HCT116 (cell line): ENCODE measurements at regions not wholly inside any gene's neighbourhood (a gene's known extent, or its start where the extent isn't known, plus 50 kb on each side); places are given as distances from the start of the nearest gene placed in this dataset.

Experiments
- ATAC-seq: fragments of 200-7000 bp; cut with Tn5 transposase; 2 replicates; pipeline ENCODE4 v1.9.1; 2020; ENCODE audit warnings: mild to moderate bottlenecking, moderate library complexity
- BruUV-seq: library from RNA; stranded (reverse); fragments of 400-500 nt; replicated peaks from 2 replicates; lab custom pipeline; 2021; lab: Mats Ljungman, UMichigan
- CTCF ChIA-PET: fragments of 300-600 bp; sonication (Branson Sonifier 250); formaldehyde crosslinking; loops from one replicate; lab custom pipeline; 2021; ENCODE audit warnings: antibody characterized with exemption; lab: Charles Lee
- POLR2A ChIA-PET: fragments of 300-600, 350-600 bp; sonication (Branson Sonifier 250); formaldehyde crosslinking; loops from one replicate; lab custom pipeline; 2021; ENCODE audit warnings: antibody characterized with exemption; lab: Charles Lee
- RAD21 ChIA-PET, 2 experiments: fragments of 300-600 bp; sonication (Branson Sonifier 250); formaldehyde crosslinking; loops; one replicate each; lab custom pipeline; 2023; ENCODE audit warnings: low total read pairs in 2 of 2; ENCODE audit not compliant: uncharacterized antibody in 2 of 2, unreplicated experiment in 2 of 2, low non-redundant PET in 1 of 2; lab: Charles Lee
- DNase-seq: peaks from one replicate; pipeline ENCODE4 v3.0.0-alpha.2; 2010; ENCODE audit warnings: low read depth, low spot score
- H2AFZ ChIP-seq: fragments of 200-600 bp; shearing (Covaris generic), sonication (generic); 2 replicates; pipeline ENCODE4 v1.6.1; 2017; ENCODE audit warnings: low read depth, mixed run types, mixed read lengths, antibody characterized with exemption, low read length; ENCODE audit not compliant: poor library complexity, severe bottlenecking
- H3K27ac ChIP-seq: 2 replicates; pipeline ENCODE4 v1.5.1; 2012; ENCODE audit warnings: low read depth, low read length
- H3K27me3 ChIP-seq: fragments of 200-600 bp; sonication (generic); 2 replicates; pipeline ENCODE4 v1.6.1; 2016; ENCODE audit warnings: mixed run types, low read length, mixed read lengths; ENCODE audit not compliant: insufficient read depth
- H3K36me3 ChIP-seq, 2 experiments: fragments of 200-500 bp in 1 of 2; fragments of 200-600 bp in 1 of 2; sonication (Bioruptor generic) in 1 of 2; sonication (generic) in 1 of 2; 2 replicates each; pipeline versions ENCODE4 v1.5.1 to v1.6.1; 2014 to 2016; ENCODE audit warnings: low read length in 2 of 2, inconsistent platforms in 1 of 2, mixed read lengths in 1 of 2, mixed run types in 1 of 2; ENCODE audit not compliant: insufficient read depth in 2 of 2, control insufficient read depth in 1 of 2
- H3K4me1 ChIP-seq, 2 experiments: fragments of 200-600 bp in 1 of 2; sonication (generic) in 1 of 2; 2 replicates each; pipeline versions ENCODE4 v1.5.1 to v1.6.1; 2012 to 2017; ENCODE audit warnings: low read length in 2 of 2, inconsistent platforms in 1 of 2, mild to moderate bottlenecking in 1 of 2, mixed read lengths in 1 of 2, mixed run types in 1 of 2, moderate library complexity in 1 of 2; ENCODE audit not compliant: insufficient read depth in 2 of 2, control insufficient read depth in 1 of 2
- H3K4me2 ChIP-seq: fragments of 200-600 bp; sonication (generic); 2 replicates; pipeline ENCODE4 v1.6.1; 2017; ENCODE audit warnings: mixed run types, low read length, mixed read lengths
- H3K4me3 ChIP-seq, 2 experiments: fragments of 200-600 bp in 1 of 2; sonication (generic) in 1 of 2; replicated peaks in 1 of 2; 2 replicates each; pipeline ENCODE4 v1.5.1; 2011 to 2016; ENCODE audit warnings: low read length in 2 of 2, control low read depth in 1 of 2, low read depth in 1 of 2, mild to moderate bottlenecking in 1 of 2, mixed read lengths in 1 of 2, mixed run types in 1 of 2
- H3K79me2 ChIP-seq: fragments of 200-600 bp; sonication (generic); 2 replicates; pipeline ENCODE4 v1.6.1; 2017; ENCODE audit warnings: mild to moderate bottlenecking, mixed run types, low read length, moderate library complexity, mixed read lengths; ENCODE audit not compliant: insufficient read depth
- H3K9ac ChIP-seq: fragments of 200-600 bp; sonication (generic); 2 replicates; pipeline ENCODE4 v1.6.1; 2016; ENCODE audit warnings: low read length, mixed read lengths
- H3K9me2 ChIP-seq: fragments of 200-600 bp; sonication (generic), shearing (Covaris generic); 2 replicates; pipeline ENCODE4 v1.6.1; 2017; ENCODE audit warnings: mixed run types, mild to moderate bottlenecking, moderate library complexity; ENCODE audit not compliant: insufficient read depth
- H3K9me3 ChIP-seq, 2 experiments: fragments of 200-500 bp in 1 of 2; fragments of 200-600 bp in 1 of 2; sonication (Bioruptor generic) in 1 of 2; sonication (generic) in 1 of 2; 2 replicates each; pipeline ENCODE4 v1.6.1; 2014 to 2017; ENCODE audit warnings: low read length in 2 of 2, mixed read lengths in 2 of 2, inconsistent platforms in 1 of 2, low read depth in 1 of 2, mild to moderate bottlenecking in 1 of 2, mixed run types in 1 of 2, moderate library complexity in 1 of 2; ENCODE audit not compliant: control insufficient read depth in 1 of 2, insufficient read depth in 1 of 2
- H4K20me1 ChIP-seq: fragments of 200-600 bp; sonication (generic), shearing (Covaris generic); 2 replicates; pipeline ENCODE4 v1.6.1; 2017; ENCODE audit warnings: mixed run types, mild to moderate bottlenecking, moderate library complexity; ENCODE audit not compliant: insufficient read depth
- ELF1 ChIP-seq: IDR thresholded peaks from 2 replicates; pipeline ENCODE4 v1.6.1; 2012; ENCODE audit warnings: low read depth, borderline replicate concordance
- SIN3A ChIP-seq: IDR thresholded peaks from 2 replicates; pipeline ENCODE4 v1.6.1; 2012; ENCODE audit warnings: low read depth
- ZNF274 ChIP-seq: fragments of 200-500 bp; sonication (Bioruptor generic); IDR thresholded peaks from 2 replicates; pipeline ENCODE4 v1.6.1; 2014; ENCODE audit warnings: mild to moderate bottlenecking, low read depth, low read length, inconsistent platforms
- intact Hi-C: fragments of 100-400 bp; cut with micrococcal nuclease; formaldehyde crosslinking; loops from 2 replicates; pipeline ENCODE4 v1.10.0; 2022
- TF ChIP-seq, protein P1 (sequence below), 3 experiments: fragments of 200-600 bp in 1 of 3; sonication (generic) in 1 of 3; IDR thresholded peaks in 2 of 3; conservative IDR thresholded peaks in 1 of 3; 2 replicates each; pipeline ENCODE4 v1.5.1; 2012 to 2017; ENCODE audit warnings: low read depth in 2 of 3, low read length in 2 of 3, antibody characterized with exemption in 1 of 3, borderline replicate concordance in 1 of 3, control low read depth in 1 of 3, mild to moderate bottlenecking in 1 of 3, mixed read lengths in 1 of 3, mixed run types in 1 of 3, moderate library complexity in 1 of 3; ENCODE audit not compliant: insufficient read depth in 1 of 3
- TF ChIP-seq, protein P2 (sequence below): IDR thresholded peaks from 2 replicates; pipeline ENCODE4 v1.6.1; 2011; ENCODE audit warnings: mild to moderate bottlenecking, low read length, moderate library complexity; ENCODE audit not compliant: insufficient replicate concordance; ENCODE audit errors: extremely low read depth

- TF ChIP-seq, protein P1, sequence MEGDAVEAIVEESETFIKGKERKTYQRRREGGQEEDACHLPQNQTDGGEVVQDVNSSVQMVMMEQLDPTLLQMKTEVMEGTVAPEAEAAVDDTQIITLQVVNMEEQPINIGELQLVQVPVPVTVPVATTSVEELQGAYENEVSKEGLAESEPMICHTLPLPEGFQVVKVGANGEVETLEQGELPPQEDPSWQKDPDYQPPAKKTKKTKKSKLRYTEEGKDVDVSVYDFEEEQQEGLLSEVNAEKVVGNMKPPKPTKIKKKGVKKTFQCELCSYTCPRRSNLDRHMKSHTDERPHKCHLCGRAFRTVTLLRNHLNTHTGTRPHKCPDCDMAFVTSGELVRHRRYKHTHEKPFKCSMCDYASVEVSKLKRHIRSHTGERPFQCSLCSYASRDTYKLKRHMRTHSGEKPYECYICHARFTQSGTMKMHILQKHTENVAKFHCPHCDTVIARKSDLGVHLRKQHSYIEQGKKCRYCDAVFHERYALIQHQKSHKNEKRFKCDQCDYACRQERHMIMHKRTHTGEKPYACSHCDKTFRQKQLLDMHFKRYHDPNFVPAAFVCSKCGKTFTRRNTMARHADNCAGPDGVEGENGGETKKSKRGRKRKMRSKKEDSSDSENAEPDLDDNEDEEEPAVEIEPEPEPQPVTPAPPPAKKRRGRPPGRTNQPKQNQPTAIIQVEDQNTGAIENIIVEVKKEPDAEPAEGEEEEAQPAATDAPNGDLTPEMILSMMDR (IDR thresholded peaks at IDR 0.05 in 2 of 3, conservative IDR thresholded peaks at IDR 0.05 in 1 of 3; ENCODE audit: borderline replicate concordance in 1 of 3, insufficient read depth in 1 of 3, low read depth in 2 of 3, low read length in 2 of 3) = no peak
- TF ChIP-seq ZNF274 (no peak), SIN3A (no peak)
- TF ChIP-seq, protein P2, sequence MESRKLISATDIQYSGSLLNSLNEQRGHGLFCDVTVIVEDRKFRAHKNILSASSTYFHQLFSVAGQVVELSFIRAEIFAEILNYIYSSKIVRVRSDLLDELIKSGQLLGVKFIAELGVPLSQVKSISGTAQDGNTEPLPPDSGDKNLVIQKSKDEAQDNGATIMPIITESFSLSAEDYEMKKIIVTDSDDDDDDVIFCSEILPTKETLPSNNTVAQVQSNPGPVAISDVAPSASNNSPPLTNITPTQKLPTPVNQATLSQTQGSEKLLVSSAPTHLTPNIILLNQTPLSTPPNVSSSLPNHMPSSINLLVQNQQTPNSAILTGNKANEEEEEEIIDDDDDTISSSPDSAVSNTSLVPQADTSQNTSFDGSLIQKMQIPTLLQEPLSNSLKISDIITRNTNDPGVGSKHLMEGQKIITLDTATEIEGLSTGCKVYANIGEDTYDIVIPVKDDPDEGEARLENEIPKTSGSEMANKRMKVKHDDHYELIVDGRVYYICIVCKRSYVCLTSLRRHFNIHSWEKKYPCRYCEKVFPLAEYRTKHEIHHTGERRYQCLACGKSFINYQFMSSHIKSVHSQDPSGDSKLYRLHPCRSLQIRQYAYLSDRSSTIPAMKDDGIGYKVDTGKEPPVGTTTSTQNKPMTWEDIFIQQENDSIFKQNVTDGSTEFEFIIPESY = no peak
Observed at GRCh38 chr2:129645335-129645734, 334.1 kb upstream of the RAB6C start (continued).

GRCh38 chr2:129646107-129646506, 333.4 kb upstream of the RAB6C start:
- no peak overlapping the region for H3K4me3 ChIP-seq
- H3K27me3 ChIP-seq = peaks cover 28% of the 10 kb centered on the region
- no peaks in the 10 kb centered on the region for H4K20me1 ChIP-seq
- no peaks in the 10 kb centered on the region for H3K9me2 ChIP-seq
- no peaks in the 10 kb centered on the region for H3K4me1 ChIP-seq
- no TSS peak for BruUV-seq
- no peak for TF ChIP-seq ELF1
- TF ChIP-seq, protein P2 = no peak
- CTCF ChIA-PET = no interaction called here
- no peak overlapping the region for H3K9ac ChIP-seq
- RAD21 ChIA-PET = no interaction called here
- POLR2A ChIA-PET = no interaction called here
- no peak overlapping the region for H3K27ac ChIP-seq
- no peaks in the 10 kb centered on the region for H3K36me3 ChIP-seq
- ATAC-seq (no peak), DNase-seq (no peak)
- intact Hi-C loops = no loop called here
- no peaks in the 10 kb centered on the region for H3K79me2 ChIP-seq
- H3K9me3 ChIP-seq = no peaks in the 10 kb centered on the region
- no peak overlapping the region for H3K4me2 ChIP-seq
- no peak overlapping the region for H2AFZ ChIP-seq
